ENCODE measurements at regions not wholly inside any gene's neighbourhood (a gene's known extent, or its start where the extent isn't known, plus 50 kb on each side); places are given as distances from the start of the nearest gene placed in this dataset.

DNA sequence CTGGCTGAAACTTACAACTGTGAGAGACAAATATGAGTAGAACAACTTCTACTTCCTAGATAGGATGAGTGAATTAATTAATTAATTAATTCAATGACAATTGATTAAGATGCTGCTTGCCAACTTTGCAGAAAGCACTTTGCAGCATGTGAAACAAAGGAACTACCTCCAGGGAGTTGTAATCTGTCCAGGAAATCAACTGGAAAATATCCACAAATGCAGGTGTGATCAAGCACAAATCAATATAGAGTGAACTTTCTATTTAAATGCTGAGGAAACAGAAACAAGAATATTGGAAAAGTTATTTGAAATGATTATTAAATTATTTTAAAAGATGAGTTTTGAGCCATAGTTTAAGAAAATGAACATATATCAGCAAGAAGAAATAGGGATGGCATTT is 163.9 kb upstream of the ARID2 start:
- no peak for TF ChIP-seq ZFX (IDR thresholded peaks at IDR 0.05)
- TF ChIP-seq, protein P1, sequence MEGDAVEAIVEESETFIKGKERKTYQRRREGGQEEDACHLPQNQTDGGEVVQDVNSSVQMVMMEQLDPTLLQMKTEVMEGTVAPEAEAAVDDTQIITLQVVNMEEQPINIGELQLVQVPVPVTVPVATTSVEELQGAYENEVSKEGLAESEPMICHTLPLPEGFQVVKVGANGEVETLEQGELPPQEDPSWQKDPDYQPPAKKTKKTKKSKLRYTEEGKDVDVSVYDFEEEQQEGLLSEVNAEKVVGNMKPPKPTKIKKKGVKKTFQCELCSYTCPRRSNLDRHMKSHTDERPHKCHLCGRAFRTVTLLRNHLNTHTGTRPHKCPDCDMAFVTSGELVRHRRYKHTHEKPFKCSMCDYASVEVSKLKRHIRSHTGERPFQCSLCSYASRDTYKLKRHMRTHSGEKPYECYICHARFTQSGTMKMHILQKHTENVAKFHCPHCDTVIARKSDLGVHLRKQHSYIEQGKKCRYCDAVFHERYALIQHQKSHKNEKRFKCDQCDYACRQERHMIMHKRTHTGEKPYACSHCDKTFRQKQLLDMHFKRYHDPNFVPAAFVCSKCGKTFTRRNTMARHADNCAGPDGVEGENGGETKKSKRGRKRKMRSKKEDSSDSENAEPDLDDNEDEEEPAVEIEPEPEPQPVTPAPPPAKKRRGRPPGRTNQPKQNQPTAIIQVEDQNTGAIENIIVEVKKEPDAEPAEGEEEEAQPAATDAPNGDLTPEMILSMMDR (conservative IDR thresholded peaks at IDR 0.05) = no peak
- no peak overlapping the region for H3K27ac ChIP-seq

DNA sequence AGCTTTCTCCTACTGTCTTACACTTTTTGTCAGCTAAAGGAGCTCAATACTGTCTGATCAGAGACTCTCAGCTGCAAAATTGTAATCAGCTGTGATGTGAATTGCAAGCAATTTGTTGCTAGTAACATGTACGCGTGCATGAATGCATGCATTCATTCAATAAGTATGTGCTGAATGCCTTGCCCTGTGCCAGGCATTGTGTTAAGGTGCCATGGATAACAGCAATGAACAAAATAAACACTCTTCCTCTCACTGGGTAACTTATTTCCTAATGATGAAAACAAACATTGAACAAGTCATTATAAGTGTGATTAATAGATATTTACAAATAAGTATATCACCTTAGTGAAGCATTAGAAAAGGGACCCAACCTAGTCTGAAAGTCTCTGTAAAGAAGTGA is 163.2 kb upstream of the ARID2 start:
- TF ChIP-seq, protein P1 (conservative IDR thresholded peaks at IDR 0.05) = no peak
- no peak for TF ChIP-seq ZFX (IDR thresholded peaks at IDR 0.05)
- no peak overlapping the region for H3K27ac ChIP-seq

DNA sequence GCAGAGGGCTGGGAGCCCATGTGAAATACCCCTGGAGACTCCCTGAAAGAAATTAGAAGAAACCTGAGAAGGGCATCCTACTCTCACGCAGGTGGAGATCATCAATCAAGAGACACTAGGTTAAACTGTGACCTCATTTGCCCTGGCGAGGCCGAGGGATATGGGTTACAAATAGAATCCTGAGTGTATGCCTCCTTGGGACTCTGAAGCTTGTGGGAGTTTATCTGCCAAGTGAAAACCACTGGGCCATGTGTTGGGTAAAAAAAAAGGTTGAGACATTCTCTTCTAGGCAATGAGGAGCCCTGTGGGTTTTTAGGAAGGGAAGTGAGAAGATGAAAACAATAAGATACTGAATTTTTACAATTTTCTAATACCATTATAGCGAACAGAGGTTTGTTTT is 160.7 kb upstream of the ARID2 start:
- TF ChIP-seq, protein P1 (conservative IDR thresholded peaks at IDR 0.05) = no peak
- no peak for TF ChIP-seq ZFX (IDR thresholded peaks at IDR 0.05)
- no peak overlapping the region for H3K27ac ChIP-seq

DNA sequence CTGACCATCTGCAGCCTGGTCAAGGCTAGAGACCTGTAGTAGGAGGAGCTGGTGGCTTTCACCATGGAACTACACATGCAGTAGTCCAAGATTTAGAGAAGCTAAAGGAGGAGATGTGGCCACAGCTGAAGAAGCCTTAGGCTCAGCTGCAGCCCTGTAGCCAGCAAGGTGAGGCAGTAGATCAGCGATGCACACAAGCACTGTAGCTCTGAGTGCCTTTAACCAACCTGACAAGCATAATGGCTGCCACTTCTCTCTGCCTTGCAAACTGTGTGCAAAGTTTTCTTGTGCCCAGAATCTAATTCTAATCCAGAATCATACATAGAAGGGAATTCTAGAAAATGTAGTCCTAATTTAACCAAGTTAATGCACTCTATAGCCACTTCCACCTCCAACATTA is 159.0 kb upstream of the ARID2 start:
- TF ChIP-seq, protein P1 (conservative IDR thresholded peaks at IDR 0.05) = no peak
- no peak for TF ChIP-seq ZFX (IDR thresholded peaks at IDR 0.05)
- no peak overlapping the region for H3K27ac ChIP-seq

DNA sequence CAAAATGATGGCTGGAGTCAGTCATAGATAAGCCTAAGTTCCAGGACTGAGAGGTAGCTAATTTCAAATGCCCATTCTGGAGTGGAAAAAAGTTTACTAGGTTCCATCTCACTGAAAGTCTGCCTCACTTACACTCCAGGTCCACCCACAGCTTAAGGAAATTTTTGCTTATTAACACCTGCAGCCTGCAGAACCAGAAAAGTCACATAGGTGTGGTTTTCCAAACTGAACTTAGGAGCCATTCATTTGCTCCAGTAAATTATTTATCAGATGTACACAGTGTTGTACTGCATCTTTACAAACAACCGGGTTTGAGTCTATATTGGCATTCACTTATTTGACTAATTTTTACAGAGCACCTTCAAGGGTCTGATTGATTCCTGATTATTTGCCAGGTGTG is 157.4 kb upstream of the ARID2 start:
- TF ChIP-seq ZFX (IDR thresholded peaks at IDR 0.05) = no peak
- TF ChIP-seq, protein P1 (conservative IDR thresholded peaks at IDR 0.05) = no peak
- H3K27ac ChIP-seq = no peak overlapping the region

DNA sequence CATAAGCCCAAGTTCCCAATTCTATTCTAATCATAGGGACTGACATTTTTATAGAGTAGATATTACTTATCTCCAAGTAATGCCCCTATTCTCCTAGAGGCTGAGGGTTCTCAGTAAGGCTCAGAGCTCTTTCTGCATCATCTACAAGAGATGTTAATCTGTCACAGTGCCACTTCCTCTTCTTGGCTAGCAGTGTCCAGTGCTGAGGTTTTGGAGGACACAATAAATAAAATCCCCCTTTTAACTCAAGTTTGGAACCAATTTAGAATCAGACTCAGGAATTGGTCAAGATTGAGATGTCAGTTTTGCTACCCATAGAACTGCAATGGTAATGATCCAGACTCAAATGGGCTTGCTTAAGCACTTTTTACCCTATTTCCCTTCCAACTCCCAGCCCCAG is 154.1 kb upstream of the ARID2 start:
- TF ChIP-seq ZFX (IDR thresholded peaks at IDR 0.05) = no peak
- TF ChIP-seq, protein P1 (conservative IDR thresholded peaks at IDR 0.05) = no peak
- H3K27ac ChIP-seq = no peak overlapping the region

DNA sequence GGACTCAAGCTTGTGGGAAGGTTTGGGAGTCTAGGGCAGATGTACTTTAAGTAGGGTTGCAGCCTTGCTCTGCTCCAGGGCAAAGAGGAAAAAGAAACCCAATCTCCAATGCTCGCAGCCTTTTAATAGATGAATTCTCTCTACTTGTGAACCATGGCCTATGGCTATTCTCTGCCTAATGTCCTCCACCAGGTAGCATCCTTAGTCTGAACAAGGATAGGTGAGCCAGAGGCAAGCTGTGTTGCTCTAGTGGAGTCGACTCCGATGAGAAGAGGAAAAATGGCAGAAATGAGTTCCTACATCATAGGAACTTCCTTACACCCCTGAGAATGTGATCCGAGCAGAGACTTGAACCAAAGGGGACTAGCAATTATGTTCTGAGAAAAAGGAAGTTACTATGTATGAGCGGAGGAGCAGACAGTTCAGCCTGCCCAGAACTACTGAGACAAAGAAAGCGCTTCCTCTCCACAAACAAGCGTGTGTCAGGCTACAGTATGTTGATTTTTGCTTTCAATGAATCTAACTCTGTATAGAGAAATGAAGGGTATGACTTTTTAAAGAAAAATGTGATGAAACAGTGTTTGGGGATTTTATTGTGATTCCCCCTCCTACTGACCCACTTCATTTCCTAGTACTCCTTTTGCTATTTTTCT is 153.6 kb upstream of the ARID2 start:
- H3K27ac ChIP-seq = no peak overlapping the region
- TF ChIP-seq, protein P1 (conservative IDR thresholded peaks at IDR 0.05) = no peak
- no peak for TF ChIP-seq ZFX (IDR thresholded peaks at IDR 0.05)
